Loucy (cell line): ENCODE measurements at regions not wholly inside any gene's neighbourhood (a gene's known extent, or its start where the extent isn't known, plus 50 kb on each side); places are given as distances from the start of the nearest gene placed in this dataset.

Experiments used
- H2AFZ ChIP-seq: fragments of 200-600 bp; sonication (generic); 2 replicates; pipeline ENCODE4 v1.6.0; 2016; ENCODE audit warnings: antibody characterized with exemption, mild to moderate bottlenecking, low read length, moderate library complexity
- H3F3A ChIP-seq: fragments of 200-600 bp; 2 replicates; pipeline ENCODE4 v1.6.0; 2016; ENCODE audit warnings: antibody characterized with exemption, low read depth, mild to moderate bottlenecking
- H3K27me3 ChIP-seq: fragments of 200-600 bp; sonication (generic); 2 replicates; pipeline ENCODE4 v1.6.1; 2014; ENCODE audit warnings: low read length, mild to moderate bottlenecking; ENCODE audit not compliant: insufficient read depth, poor library complexity, severe bottlenecking
- H3K36me3 ChIP-seq: fragments of 200-600 bp; sonication (generic); 2 replicates; pipeline ENCODE4 v1.6.1; 2016; ENCODE audit warnings: low read length; ENCODE audit not compliant: insufficient read depth
- H3K4me1 ChIP-seq: fragments of 200-600 bp; sonication (generic); 2 replicates; pipeline ENCODE4 v1.5.1; 2014; ENCODE audit warnings: low read length, mild to moderate bottlenecking; ENCODE audit not compliant: insufficient read depth, poor library complexity, severe bottlenecking
- H3K4me2 ChIP-seq: fragments of 200-600 bp; sonication (generic); 2 replicates; pipeline ENCODE4 v1.6.0; 2014; ENCODE audit warnings: antibody characterized with exemption, low read length, low read depth, mild to moderate bottlenecking; ENCODE audit not compliant: poor library complexity, severe bottlenecking
- H3K4me3 ChIP-seq: fragments of 200-600 bp; sonication (generic); 2 replicates; pipeline ENCODE4 v1.5.1; 2014; ENCODE audit warnings: low read length, mild to moderate bottlenecking, mixed read lengths; ENCODE audit not compliant: poor library complexity, severe bottlenecking
- H3K79me2 ChIP-seq: fragments of 200-600 bp; sonication (generic); 2 replicates; pipeline ENCODE4 v1.6.1; 2014; ENCODE audit warnings: low read length; ENCODE audit not compliant: insufficient read depth
- H3K9ac ChIP-seq: fragments of 200-600 bp; sonication (generic); 2 replicates; pipeline ENCODE4 v1.6.0; 2014; ENCODE audit warnings: mild to moderate bottlenecking, low read depth, low read length, moderate library complexity; ENCODE audit not compliant: poor library complexity, severe bottlenecking
- H3K9me2 ChIP-seq: fragments of 200-600 bp; sonication (generic); replicated peaks from 2 replicates; pipeline ENCODE4 v1.6.1; 2016; ENCODE audit warnings: low read depth, low read length, mixed read lengths
- H3K9me3 ChIP-seq: fragments of 200-600 bp; sonication (generic); 2 replicates; pipeline ENCODE4 v1.6.1; 2014; ENCODE audit warnings: mild to moderate bottlenecking, antibody characterized with exemption, low read length, low read depth; ENCODE audit not compliant: insufficient read depth
- H4K20me1 ChIP-seq: fragments of 200-600 bp; sonication (generic); 2 replicates; pipeline ENCODE4 v1.6.0; 2014; ENCODE audit warnings: antibody characterized with exemption, low read length, mild to moderate bottlenecking; ENCODE audit not compliant: insufficient read depth, poor library complexity, severe bottlenecking
- CTCF ChIP-seq: fragments of 200-600 bp; sonication (generic); conservative IDR thresholded peaks from 2 replicates; pipeline ENCODE4 v1.5.1; 2014; ENCODE audit warnings: mild to moderate bottlenecking, antibody characterized with exemption, low read length
- EZH2phosphoT487 ChIP-seq: fragments of 200-600 bp; IDR thresholded peaks from 2 replicates; pipeline ENCODE4 v1.6.1; 2018; ENCODE audit warnings: antibody characterized with exemption, mild to moderate bottlenecking, moderate library complexity, borderline replicate concordance

- Histone ChIP-seq H3K36me3 (no peaks in the 10 kb centered on the region), H3F3A (no peaks in the 10 kb centered on the region), H3K4me3 (no peak overlapping the region), H3K9ac (no peak overlapping the region), H3K9me3 (no peaks in the 10 kb centered on the region), H3K4me1 (no peaks in the 10 kb centered on the region), H4K20me1 (no peaks in the 10 kb centered on the region), H2AFZ (no peak overlapping the region), H3K4me2 (no peak overlapping the region), H3K9me2 (no peaks in the 10 kb centered on the region), H3K27me3 (no peaks in the 10 kb centered on the region), H3K79me2 (no peaks in the 10 kb centered on the region)
- TF ChIP-seq EZH2phosphoT487 (no peak), CTCF (no peak)
Measured at GRCh38 chr10:75288140-75288711, 52.5 kb upstream of the COMTD1 start.

- H3F3A ChIP-seq, result no peaks in the 10 kb centered on the region
- H3K27me3 ChIP-seq, result no peaks in the 10 kb centered on the region
- no peak overlapping the region for H3K9ac ChIP-seq
- H3K9me3 ChIP-seq, result no peaks in the 10 kb centered on the region
- no peaks in the 10 kb centered on the region for H3K4me1 ChIP-seq
- H2AFZ ChIP-seq, result no peak overlapping the region
- H3K4me3 ChIP-seq, result no peak overlapping the region
- no peaks in the 10 kb centered on the region for H3K79me2 ChIP-seq
- TF ChIP-seq EZH2phosphoT487 (no peak), CTCF (no peak)
- H3K36me3 ChIP-seq, result no peaks in the 10 kb centered on the region
- no peaks in the 10 kb centered on the region for H3K9me2 ChIP-seq
- H4K20me1 ChIP-seq, result no peaks in the 10 kb centered on the region
- no peak overlapping the region for H3K4me2 ChIP-seq
Measured at GRCh38 chr10:75287697-75288096, 51.9 kb upstream of the COMTD1 start.

- H3K9ac ChIP-seq, result no peak overlapping the region
- H3K79me2 ChIP-seq, result no peaks in the 10 kb centered on the region
- H3F3A ChIP-seq, result no peaks in the 10 kb centered on the region
- H3K9me3 ChIP-seq, result no peaks in the 10 kb centered on the region
- H3K4me3 ChIP-seq, result no peak overlapping the region
- H2AFZ ChIP-seq, result no peak overlapping the region
- no peaks in the 10 kb centered on the region for H3K4me1 ChIP-seq
- H3K36me3 ChIP-seq, result no peaks in the 10 kb centered on the region
- H3K4me2 ChIP-seq, result no peak overlapping the region
- no peaks in the 10 kb centered on the region for H3K27me3 ChIP-seq
- H4K20me1 ChIP-seq, result no peaks in the 10 kb centered on the region
- TF ChIP-seq CTCF (no peak), EZH2phosphoT487 (no peak)
- H3K9me2 ChIP-seq, result no peaks in the 10 kb centered on the region
Measured at GRCh38 chr10:75286901-75287300, 51.1 kb upstream of the COMTD1 start.
